ENCODE measurements at regions not wholly inside any gene's neighbourhood (a gene's known extent, or its start where the extent isn't known, plus 50 kb on each side); places are given as distances from the start of the nearest gene placed in this dataset.

- Mint-ChIP-seq H3K36me3 (ENCODE audit: insufficient read depth) (no peaks in the 10 kb centered on the region), H3K27me3 (no peaks in the 10 kb centered on the region), H3K4me3 (ENCODE audit: low read depth) (no peak overlapping the region), H3K4me1 (ENCODE audit: low read depth) (no peaks in the 10 kb centered on the region), H3K27ac (no peak overlapping the region), H3K9me3 (ENCODE audit: low read depth) (no peaks in the 10 kb centered on the region)
- no peak for DNase-seq (ENCODE audit: low spot score, unreplicated experiment)
- TF ChIP-seq CTCF (IDR thresholded peaks at IDR 0.05; ENCODE audit: unreplicated experiment): no peak
These were observed 216.3 kb downstream of the SLC6A15 start for GRCh38 chr12:84696281-84696680.

GRCh38 chr12:84694116-84694515 lies 218.5 kb downstream of the SLC6A15 start:
- no peak for TF ChIP-seq CTCF (IDR thresholded peaks at IDR 0.05; ENCODE audit: unreplicated experiment)
- no peak overlapping the region for H3K27ac Mint-ChIP-seq
- no peak for DNase-seq (ENCODE audit: low spot score, unreplicated experiment)
- no peaks in the 10 kb centered on the region for H3K9me3 Mint-ChIP-seq (ENCODE audit: low read depth)
- no peak overlapping the region for H3K4me3 Mint-ChIP-seq (ENCODE audit: low read depth)
- no peaks in the 10 kb centered on the region for H3K4me1 Mint-ChIP-seq (ENCODE audit: low read depth)
- H3K36me3 Mint-ChIP-seq (ENCODE audit: insufficient read depth): no peaks in the 10 kb centered on the region
- H3K27me3 Mint-ChIP-seq: no peaks in the 10 kb centered on the region

- no peaks in the 10 kb centered on the region for H3K27me3 Mint-ChIP-seq
- no peak for DNase-seq (ENCODE audit: low spot score, unreplicated experiment)
- H3K9me3 Mint-ChIP-seq (ENCODE audit: low read depth): no peaks in the 10 kb centered on the region
- TF ChIP-seq CTCF (IDR thresholded peaks at IDR 0.05; ENCODE audit: unreplicated experiment): no peak
- no peaks in the 10 kb centered on the region for H3K4me1 Mint-ChIP-seq (ENCODE audit: low read depth)
- no peaks in the 10 kb centered on the region for H3K36me3 Mint-ChIP-seq (ENCODE audit: insufficient read depth)
- no peak overlapping the region for H3K27ac Mint-ChIP-seq
- H3K4me3 Mint-ChIP-seq (ENCODE audit: low read depth): no peak overlapping the region
These were observed 220.5 kb downstream of the SLC6A15 start for GRCh38 chr12:84692071-84692470.

- H3K27me3 Mint-ChIP-seq: no peaks in the 10 kb centered on the region
- no peak overlapping the region for H3K27ac Mint-ChIP-seq
- no peak for DNase-seq (ENCODE audit: low spot score, unreplicated experiment)
- H3K9me3 Mint-ChIP-seq (ENCODE audit: low read depth): no peaks in the 10 kb centered on the region
- H3K36me3 Mint-ChIP-seq (ENCODE audit: insufficient read depth): no peaks in the 10 kb centered on the region
- no peak overlapping the region for H3K4me3 Mint-ChIP-seq (ENCODE audit: low read depth)
- no peaks in the 10 kb centered on the region for H3K4me1 Mint-ChIP-seq (ENCODE audit: low read depth)
- TF ChIP-seq CTCF (IDR thresholded peaks at IDR 0.05; ENCODE audit: unreplicated experiment): no peak
These were observed 221.3 kb downstream of the SLC6A15 start for GRCh38 chr12:84691266-84691665.

GRCh38 chr12:84689638-84690037 lies 223.0 kb downstream of the SLC6A15 start:
- Mint-ChIP-seq H3K36me3 (ENCODE audit: insufficient read depth) (no peaks in the 10 kb centered on the region), H3K27ac (peak overlapping the region; percentile 29), H3K27me3 (no peaks in the 10 kb centered on the region), H3K9me3 (ENCODE audit: low read depth) (no peaks in the 10 kb centered on the region), H3K4me3 (ENCODE audit: low read depth) (no peak overlapping the region), H3K4me1 (ENCODE audit: low read depth) (no peaks in the 10 kb centered on the region)
- DNase-seq (ENCODE audit: low spot score, unreplicated experiment): no peak
- no peak for TF ChIP-seq CTCF (IDR thresholded peaks at IDR 0.05; ENCODE audit: unreplicated experiment)

Measured in progenitor cell of endocrine pancreas (in vitro differentiated cells).